ENCODE measurements at regions not wholly inside any gene's neighbourhood (a gene's known extent, or its start where the extent isn't known, plus 50 kb on each side); places are given as distances from the start of the nearest gene placed in this dataset.

GRCh38 chr9:85130764-85131163 lies 461.2 kb downstream of the NTRK2 start:
- Mint-ChIP-seq H3K4me3 (no peak overlapping the region), H3K36me3 (ENCODE audit: low read depth) (no peaks in the 10 kb centered on the region), H3K9me3 (peaks cover 3% of the 10 kb centered on the region), H3K4me1 (no peaks in the 10 kb centered on the region), H3K27ac (no peak overlapping the region), H3K27me3 (no peaks in the 10 kb centered on the region)
- DNase-seq (no peak), ATAC-seq (ENCODE audit: low read depth) (no peak)
- ChIA-PET POLR2A (no interaction called here), CTCF (no interaction called here)
- intact Hi-C loops (cut with micrococcal nuclease) = no loop called here
- no peak for TF ChIP-seq CTCF (IDR thresholded peaks at IDR 0.05)

- H3K9me3 Mint-ChIP-seq = peaks cover 3% of the 10 kb centered on the region
- ChIA-PET CTCF (no interaction called here), POLR2A (no interaction called here)
- DNase-seq = no peak
- no peak for TF ChIP-seq CTCF (IDR thresholded peaks at IDR 0.05)
- no peaks in the 10 kb centered on the region for H3K4me1 Mint-ChIP-seq
- intact Hi-C loops (cut with micrococcal nuclease) = no loop called here
- ATAC-seq (ENCODE audit: low read depth) = no peak
- H3K27me3 Mint-ChIP-seq = no peaks in the 10 kb centered on the region
- H3K27ac Mint-ChIP-seq = no peak overlapping the region
- no peaks in the 10 kb centered on the region for H3K36me3 Mint-ChIP-seq (ENCODE audit: low read depth)
- no peak overlapping the region for H3K4me3 Mint-ChIP-seq
Measured at GRCh38 chr9:85130260-85130659, 460.7 kb downstream of the NTRK2 start.

GRCh38 chr9:85129514-85129913 lies 460.0 kb downstream of the NTRK2 start:
- Mint-ChIP-seq H3K9me3 (peaks cover 3% of the 10 kb centered on the region), H3K27ac (no peak overlapping the region), H3K4me1 (no peaks in the 10 kb centered on the region), H3K36me3 (ENCODE audit: low read depth) (no peaks in the 10 kb centered on the region), H3K4me3 (no peak overlapping the region), H3K27me3 (no peaks in the 10 kb centered on the region)
- no peak for DNase-seq
- ATAC-seq (ENCODE audit: low read depth) = no peak
- intact Hi-C loops (cut with micrococcal nuclease) = no loop called here
- ChIA-PET CTCF (no interaction called here), POLR2A (no interaction called here)
- TF ChIP-seq CTCF (IDR thresholded peaks at IDR 0.05) = no peak

- no peak overlapping the region for H3K4me3 Mint-ChIP-seq
- intact Hi-C loops (cut with micrococcal nuclease) = no loop called here
- DNase-seq (no peak), ATAC-seq (ENCODE audit: low read depth) (no peak)
- no peak for TF ChIP-seq CTCF (IDR thresholded peaks at IDR 0.05)
- POLR2A ChIA-PET = no interaction called here
- no peaks in the 10 kb centered on the region for H3K36me3 Mint-ChIP-seq (ENCODE audit: low read depth)
- CTCF ChIA-PET = no interaction called here
- no peak overlapping the region for H3K27ac Mint-ChIP-seq
- no peaks in the 10 kb centered on the region for H3K9me3 Mint-ChIP-seq
- H3K4me1 Mint-ChIP-seq = no peaks in the 10 kb centered on the region
- H3K27me3 Mint-ChIP-seq = peaks cover 4% of the 10 kb centered on the region
Measured at GRCh38 chr9:85118990-85119755, 449.6 kb downstream of the NTRK2 start.

GRCh38 chr9:85117831-85118230 lies 448.3 kb downstream of the NTRK2 start:
- no peak for ATAC-seq (ENCODE audit: low read depth)
- Mint-ChIP-seq H3K9me3 (no peaks in the 10 kb centered on the region), H3K4me3 (no peak overlapping the region), H3K4me1 (no peaks in the 10 kb centered on the region), H3K27ac (no peak overlapping the region), H3K27me3 (peaks cover 4% of the 10 kb centered on the region), H3K36me3 (ENCODE audit: low read depth) (no peaks in the 10 kb centered on the region)
- intact Hi-C loops (cut with micrococcal nuclease) = no loop called here
- no peak for TF ChIP-seq CTCF (IDR thresholded peaks at IDR 0.05)
- ChIA-PET POLR2A (no interaction called here), CTCF (no interaction called here)
- no peak for DNase-seq
